Panc1 (cell line): ENCODE measurements at regions not wholly inside any gene's neighbourhood (a gene's known extent, or its start where the extent isn't known, plus 50 kb on each side); places are given as distances from the start of the nearest gene placed in this dataset.

ENCODE experiments used
- CTCF ChIP-seq: fragments of 450-650 bp; IDR thresholded peaks from 2 replicates; pipeline ENCODE4 v1.5.1; 2017; ENCODE audit warnings: mild to moderate bottlenecking
- POLR2AphosphoS5 ChIP-seq: IDR thresholded peaks from 2 replicates; pipeline ENCODE4 v1.6.1; 2012; ENCODE audit warnings: mild to moderate bottlenecking, low read depth, low read length, moderate library complexity
- REST ChIP-seq, 2 experiments: IDR thresholded peaks; 2 replicates each; pipeline ENCODE4 v1.6.1; 2011 to 2012; ENCODE audit warnings: low read depth in 2 of 2, control low read depth in 1 of 2, low read length in 1 of 2, mild to moderate bottlenecking in 1 of 2, moderate library complexity in 1 of 2; ENCODE audit not compliant: insufficient read depth in 1 of 2
- SIN3A ChIP-seq: IDR thresholded peaks from 2 replicates; pipeline ENCODE4 v1.6.1; 2012; ENCODE audit warnings: low read depth, mild to moderate bottlenecking, low read length, moderate library complexity, borderline replicate concordance; ENCODE audit not compliant: insufficient read depth
- TCF7L2 ChIP-seq: IDR thresholded peaks from 2 replicates; pipeline ENCODE4 v1.6.1; 2011; ENCODE audit warnings: mild to moderate bottlenecking, low read depth, low read length, inconsistent platforms

- TF ChIP-seq CTCF (no peak), REST (IDR thresholded peaks at IDR 0.05; ENCODE audit: insufficient read depth in 1 of 2, low read depth in 2 of 2, low read length in 1 of 2) (no peak), POLR2AphosphoS5 (no peak), SIN3A (no peak), TCF7L2 (no peak)
Observed at GRCh38 chr2:126535408-126535807, 120.5 kb upstream of the GYPC start.
